ENCODE measurements at regions not wholly inside any gene's neighbourhood (a gene's known extent, or its start where the extent isn't known, plus 50 kb on each side); places are given as distances from the start of the nearest gene placed in this dataset.

DNA sequence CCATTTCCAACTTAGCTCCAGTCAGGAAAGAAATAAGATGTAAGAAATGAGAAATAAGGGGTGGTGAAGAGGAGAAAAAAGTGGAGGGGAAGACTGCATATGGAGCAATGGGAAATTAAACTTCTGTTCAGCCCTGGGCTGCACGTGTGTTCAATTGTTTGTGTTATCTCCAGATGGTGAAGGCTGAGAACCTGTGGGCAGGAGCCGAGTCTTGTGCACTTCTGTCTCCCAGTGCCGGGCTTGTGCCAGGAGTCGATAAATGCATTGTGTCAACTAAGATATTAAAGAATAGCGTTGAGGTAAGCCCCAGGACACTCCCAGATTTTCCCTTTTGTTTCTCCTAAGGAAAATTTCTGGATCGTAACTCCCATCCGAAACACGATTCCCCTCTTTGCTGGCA lies 98.2 kb downstream of the PRLHR start:
- no peak for TF ChIP-seq CTCF (IDR thresholded peaks at IDR 0.05)
- TF ChIP-seq POLR2AphosphoS5 (IDR thresholded peaks at IDR 0.05), result no peak
- TF ChIP-seq EP300 (IDR thresholded peaks at IDR 0.05), result no peak

All from suprapubic skin (tissue), 4 donors.